Trophoblast cell (in vitro differentiated cells and primary cell): ENCODE measurements at regions not wholly inside any gene's neighbourhood (a gene's known extent, or its start where the extent isn't known, plus 50 kb on each side); places are given as distances from the start of the nearest gene placed in this dataset.

Experiments
- DNase-seq, 2 donors: peaks; one replicate each; pipeline ENCODE4 v3.0.0-alpha.2; 2016
- H2AFZ ChIP-seq: 2 replicates; pipeline ENCODE4 v1.6.1; 2013; ENCODE audit warnings: low read length, moderate library complexity, mild to moderate bottlenecking; ENCODE audit not compliant: insufficient read depth, poor library complexity
- H2AK5ac ChIP-seq: 2 replicates; pipeline ENCODE4 v1.6.1; 2013; ENCODE audit warnings: mild to moderate bottlenecking, low read length
- H2BK120ac ChIP-seq: 2 replicates; pipeline ENCODE4 v1.6.1; 2013; ENCODE audit warnings: low read length, mild to moderate bottlenecking, moderate library complexity; ENCODE audit not compliant: insufficient read depth, poor library complexity
- H2BK12ac ChIP-seq: 2 replicates; pipeline ENCODE4 v1.6.1; 2013; ENCODE audit warnings: mild to moderate bottlenecking, low read length, moderate library complexity
- H2BK5ac ChIP-seq: 2 replicates; pipeline ENCODE4 v1.6.1; 2013; ENCODE audit warnings: low read length, low read depth, moderate library complexity, mild to moderate bottlenecking; ENCODE audit not compliant: poor library complexity
- H3K14ac ChIP-seq: 2 replicates; pipeline ENCODE4 v1.6.1; 2013; ENCODE audit warnings: mild to moderate bottlenecking, low read length
- H3K18ac ChIP-seq: 2 replicates; pipeline ENCODE4 v1.6.1; 2013; ENCODE audit warnings: mild to moderate bottlenecking, low read length
- H3K23ac ChIP-seq: 2 replicates; pipeline ENCODE4 v1.6.1; 2013; ENCODE audit warnings: low read length
- H3K27ac ChIP-seq: 2 replicates; pipeline ENCODE4 v1.5.1; 2013; ENCODE audit warnings: low read depth, mild to moderate bottlenecking, inconsistent platforms, low read length, moderate library complexity
- H3K27me3 ChIP-seq: 2 replicates; pipeline ENCODE4 v1.6.1; 2013; ENCODE audit warnings: inconsistent platforms, mild to moderate bottlenecking, low read length, moderate library complexity; ENCODE audit not compliant: insufficient read depth
- H3K36me3 ChIP-seq, 2 experiments: 1 replicate in 1 of 2; 2 replicates in 1 of 2; pipeline ENCODE4 v1.6.1; 2013; ENCODE audit warnings: low read length in 2 of 2, mild to moderate bottlenecking in 2 of 2, moderate library complexity in 1 of 2; ENCODE audit not compliant: insufficient read depth in 2 of 2, control insufficient read depth in 1 of 2
- H3K4ac ChIP-seq: 2 replicates; pipeline ENCODE4 v1.6.1; 2013; ENCODE audit warnings: low read depth, mild to moderate bottlenecking, low read length, moderate library complexity
- H3K4me1 ChIP-seq, 2 experiments: 1 replicate in 1 of 2; 2 replicates in 1 of 2; pipeline ENCODE4 v1.6.1; 2013; ENCODE audit warnings: low read length in 2 of 2, mild to moderate bottlenecking in 2 of 2, moderate library complexity in 1 of 2; ENCODE audit not compliant: insufficient read depth in 2 of 2, control insufficient read depth in 1 of 2
- H3K4me2 ChIP-seq: 2 replicates; pipeline ENCODE4 v1.6.1; 2013; ENCODE audit warnings: inconsistent platforms, mild to moderate bottlenecking, low read length, moderate library complexity
- H3K4me3 ChIP-seq: 2 replicates; pipeline ENCODE4 v1.5.1; 2013; ENCODE audit warnings: mild to moderate bottlenecking, low read depth, low read length, inconsistent platforms
- H3K79me1 ChIP-seq: one replicate; pipeline ENCODE4 v1.6.1; 2013; ENCODE audit warnings: low read length
- H3K79me2 ChIP-seq: 2 replicates; pipeline ENCODE4 v1.6.1; 2013; ENCODE audit warnings: low read length, mild to moderate bottlenecking; ENCODE audit not compliant: control insufficient read depth, insufficient read depth, poor library complexity
- H3K9ac ChIP-seq: 2 replicates; pipeline ENCODE4 v1.6.1; 2013; ENCODE audit warnings: mild to moderate bottlenecking, low read length
- H3K9me3 ChIP-seq: 2 replicates; pipeline ENCODE4 v1.6.1; 2013; ENCODE audit warnings: low read depth, mild to moderate bottlenecking, control low read depth, inconsistent platforms, low read length; ENCODE audit not compliant: insufficient read depth
- H4K12ac ChIP-seq: 2 replicates; pipeline ENCODE4 v1.6.1; 2013; ENCODE audit warnings: low read depth, mild to moderate bottlenecking, low read length, moderate library complexity
- H4K8ac ChIP-seq: 2 replicates; pipeline ENCODE4 v1.6.1; 2013; ENCODE audit warnings: low read depth, mild to moderate bottlenecking, low read length, moderate library complexity
- H4K91ac ChIP-seq: one replicate; pipeline ENCODE4 v1.6.1; 2013; ENCODE audit warnings: low read depth, mild to moderate bottlenecking, low read length, moderate library complexity
- WGBS: extraction: QIAGEN DNeasy Blood & Tissue Kit; methylation state at CpG from one replicate; pipeline ENCODE4 v1.1.7; 2013; ENCODE audit warnings: missing lambda C conversion rate; ENCODE audit not compliant: insufficient read length, insufficient coverage; ENCODE audit errors: extremely low coverage; 5-methylcytosine and 5-hydroxymethylcytosine counted together

DNA sequence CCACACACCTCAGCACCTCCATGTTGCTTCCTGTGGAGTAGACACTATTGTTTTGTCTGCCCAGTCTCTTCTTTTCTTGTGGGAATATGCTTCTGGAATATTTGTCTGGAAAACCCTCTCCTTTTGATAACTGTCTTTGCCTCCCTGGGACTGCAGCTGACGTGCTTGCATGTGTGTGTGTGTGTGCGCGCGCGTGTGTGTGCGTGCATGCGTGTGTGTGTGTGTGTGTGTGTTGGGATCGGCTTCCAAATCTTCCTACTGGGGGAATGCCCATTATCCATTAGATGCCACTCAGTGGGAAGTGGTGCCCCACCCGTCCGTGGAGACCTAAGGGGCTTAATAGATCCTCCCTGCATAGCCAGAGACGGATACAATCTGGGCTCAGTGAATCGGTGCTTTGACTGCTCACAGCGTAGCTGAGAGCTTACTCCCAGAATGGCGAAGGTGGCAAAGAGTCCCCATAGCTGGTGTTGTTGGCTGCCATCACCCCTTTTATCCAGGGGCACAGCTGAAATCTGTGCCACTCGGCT is 86.9 kb downstream of the RRM2 start:
- Histone ChIP-seq H3K79me1 (no peaks in the 10 kb centered on the region), H2BK120ac (no peak overlapping the region)
- DNase-seq, result no peak

DNA sequence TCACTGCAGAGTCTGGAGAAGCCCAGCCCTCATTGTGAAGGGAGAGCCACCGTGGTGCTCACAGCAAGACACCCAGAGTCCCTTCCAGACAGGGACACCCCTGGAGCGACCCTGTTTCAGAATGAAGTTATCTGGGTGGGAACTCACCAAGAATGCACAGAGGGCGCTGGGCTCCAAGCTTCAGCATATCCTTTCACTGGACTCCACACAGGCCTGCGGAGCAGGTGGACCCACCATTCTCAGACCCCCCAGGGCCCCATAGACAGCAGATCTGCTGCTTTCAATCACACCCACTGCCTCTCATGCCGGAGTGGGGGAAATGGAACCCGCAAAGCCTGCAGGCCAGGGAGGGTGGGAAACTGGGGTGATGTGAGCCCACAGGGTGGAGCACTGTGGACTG is 87.8 kb downstream of the RRM2 start:
- H3K27ac ChIP-seq, result no peak overlapping the region

More for the DNA sequence above, 86.9 kb downstream of the RRM2 start:
- no peak overlapping the region for H2BK12ac ChIP-seq
- H2AFZ ChIP-seq, result no peak overlapping the region
- H3K23ac ChIP-seq, result no peak overlapping the region
- H4K12ac ChIP-seq, result no peak overlapping the region
- no peaks in the 10 kb centered on the region for H3K27me3 ChIP-seq
- no peaks in the 10 kb centered on the region for H3K36me3 ChIP-seq
- no peak overlapping the region for H3K4me3 ChIP-seq
- no peak overlapping the region for H2AK5ac ChIP-seq
- no peaks in the 10 kb centered on the region for H3K79me2 ChIP-seq
- no peak overlapping the region for H3K4ac ChIP-seq
- H4K8ac ChIP-seq, result no peak overlapping the region
- H3K4me2 ChIP-seq, result no peak overlapping the region
- H3K14ac ChIP-seq, result no peak overlapping the region
- H4K91ac ChIP-seq, result no peak overlapping the region
- no peak overlapping the region for H3K18ac ChIP-seq
- H3K4me1 ChIP-seq, result peaks cover 0 to 3% of the 10 kb centered on the region in 2 experiments
- no peak overlapping the region for H3K9ac ChIP-seq
- H2BK5ac ChIP-seq, result no peak overlapping the region
- H3K9me3 ChIP-seq, result peaks cover 9% of the 10 kb centered on the region
- H3K27ac ChIP-seq, result no peak overlapping the region
- no CpG with 5 or more reads among the region's 15 CpGs for WGBS

DNA sequence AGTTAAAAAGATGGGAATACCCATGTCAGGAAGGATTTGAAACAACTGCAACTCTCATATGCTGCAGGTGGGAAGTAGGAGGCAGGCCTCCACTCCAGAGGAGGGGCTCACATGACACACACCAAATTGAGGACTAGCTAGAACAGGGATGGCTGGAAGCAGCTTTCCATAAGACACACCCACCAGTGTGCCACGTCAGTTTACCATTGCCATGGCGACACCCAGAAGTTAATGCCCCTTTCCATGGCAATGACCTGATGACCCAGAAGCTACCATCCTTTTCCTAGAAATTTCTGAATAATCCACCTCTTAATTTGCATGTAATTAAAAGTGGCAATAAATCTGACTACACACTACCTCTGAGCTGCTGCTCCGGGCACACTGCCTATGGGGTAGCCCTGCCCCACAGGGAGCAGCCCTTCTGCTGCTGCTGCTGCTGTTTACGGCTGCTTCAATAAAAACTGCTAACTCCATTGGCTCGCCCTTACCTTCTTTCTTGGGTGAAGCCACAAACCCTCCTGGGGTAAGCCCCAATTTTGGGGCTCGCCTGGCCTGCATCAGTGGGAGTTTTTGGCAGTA is 89.4 kb downstream of the RRM2 start:
- Histone ChIP-seq H3K36me3 (no peaks in the 10 kb centered on the region), H2AK5ac (no peak overlapping the region), H3K4ac (no peak overlapping the region), H3K4me2 (no peak overlapping the region), H3K14ac (no peak overlapping the region), H4K12ac (no peak overlapping the region), H4K91ac (no peak overlapping the region), H2BK12ac (no peak overlapping the region), H2BK120ac (no peak overlapping the region), H3K23ac (no peak overlapping the region), H2AFZ (no peak overlapping the region), H3K27ac (no peak overlapping the region), H3K9ac (no peak overlapping the region), H4K8ac (no peak overlapping the region), H3K27me3 (no peaks in the 10 kb centered on the region), H3K4me1 (peaks cover 0 to 3% of the 10 kb centered on the region in 2 experiments), H3K18ac (no peak overlapping the region), H3K79me1 (no peaks in the 10 kb centered on the region), H3K4me3 (no peak overlapping the region), H3K9me3 (peaks cover 9% of the 10 kb centered on the region), H3K79me2 (no peaks in the 10 kb centered on the region), H2BK5ac (no peak overlapping the region)
- DNase-seq, result no peak
- WGBS, result no CpG with 5 or more reads among the region's 6 CpGs

More for the DNA sequence above, 87.8 kb downstream of the RRM2 start:
- peak overlapping the region; percentile 42 for H3K9ac ChIP-seq
- H3K4ac ChIP-seq, result no peak overlapping the region
- peaks cover 0 to 3% of the 10 kb centered on the region in 2 experiments for H3K4me1 ChIP-seq
- H3K18ac ChIP-seq, result no peak overlapping the region
- H3K4me2 ChIP-seq, result no peak overlapping the region
- no CpG with 5 or more reads among the region's 6 CpGs for WGBS
- H3K4me3 ChIP-seq, result no peak overlapping the region
- H3K23ac ChIP-seq, result no peak overlapping the region
- no peaks in the 10 kb centered on the region for H3K27me3 ChIP-seq
- no peak overlapping the region for H2AFZ ChIP-seq
- H4K8ac ChIP-seq, result no peak overlapping the region
- no peaks in the 10 kb centered on the region for H3K36me3 ChIP-seq
- H4K12ac ChIP-seq, result no peak overlapping the region
- no peak for DNase-seq
- no peak overlapping the region for H2BK12ac ChIP-seq
- no peaks in the 10 kb centered on the region for H3K79me1 ChIP-seq
- no peak overlapping the region for H3K14ac ChIP-seq
- H2BK5ac ChIP-seq, result no peak overlapping the region
- peaks cover 9% of the 10 kb centered on the region for H3K9me3 ChIP-seq
- H2BK120ac ChIP-seq, result no peak overlapping the region
- H4K91ac ChIP-seq, result no peak overlapping the region
- H2AK5ac ChIP-seq, result no peak overlapping the region
- H3K79me2 ChIP-seq, result no peaks in the 10 kb centered on the region

DNA sequence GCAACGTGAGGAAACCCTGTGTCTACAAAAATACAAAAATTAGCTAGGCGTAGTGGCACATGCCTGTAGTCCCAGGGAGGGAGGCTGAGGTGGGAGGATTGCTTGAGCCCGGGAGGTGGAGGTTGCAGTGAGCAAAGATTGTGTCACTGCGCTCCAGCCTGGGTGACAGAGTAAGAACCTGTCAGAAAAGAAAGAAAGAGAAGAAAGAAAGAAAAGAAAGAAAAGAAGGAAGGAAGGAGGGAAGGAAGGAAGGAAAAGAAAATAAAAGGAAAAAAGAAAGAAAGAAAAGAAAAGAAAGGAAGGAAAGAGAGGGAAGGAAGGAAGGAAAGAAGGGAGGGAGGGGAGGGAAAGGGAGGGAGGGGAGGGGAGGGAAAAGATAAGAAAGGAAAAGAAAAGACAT is 89.9 kb upstream of the HPCAL1 start:
- Histone ChIP-seq H3K9ac (no peak overlapping the region), H4K8ac (no peak overlapping the region), H4K12ac (no peak overlapping the region), H3K23ac (no peak overlapping the region), H3K4ac (no peak overlapping the region), H3K4me1 (peaks cover 0 to 3% of the 10 kb centered on the region in 2 experiments), H2AK5ac (no peak overlapping the region), H3K9me3 (peaks cover 9% of the 10 kb centered on the region), H2BK12ac (no peak overlapping the region), H2BK120ac (no peak overlapping the region), H2AFZ (no peak overlapping the region), H2BK5ac (no peak overlapping the region), H3K4me3 (no peak overlapping the region), H3K36me3 (no peaks in the 10 kb centered on the region), H3K27ac (no peak overlapping the region), H3K27me3 (no peaks in the 10 kb centered on the region), H3K79me1 (no peaks in the 10 kb centered on the region), H3K79me2 (no peaks in the 10 kb centered on the region), H4K91ac (no peak overlapping the region), H3K4me2 (no peak overlapping the region), H3K18ac (no peak overlapping the region), H3K14ac (no peak overlapping the region)
- WGBS, result no CpG with 5 or more reads among the region's 4 CpGs
- no peak for DNase-seq
